Hematopoietic multipotent progenitor cell treated with erythropoietin and hydrocortisone succinate and interleukin-3 and kit ligand, for 17 days (in vitro differentiated cells): ENCODE measurements at regions not wholly inside any gene's neighbourhood (a gene's known extent, or its start where the extent isn't known, plus 50 kb on each side); places are given as distances from the start of the nearest gene placed in this dataset.
"Not testable (repeated sequence)": the region's sequence is repeated elsewhere in the genome, so short reads cannot be mapped to it uniquely, and the experiment has no call there.

Experiments
- DNase-seq: peaks from one replicate; pipeline ENCODE4 v3.0.0-alpha.2; 2015; ENCODE audit warnings: low spot score

DNA sequence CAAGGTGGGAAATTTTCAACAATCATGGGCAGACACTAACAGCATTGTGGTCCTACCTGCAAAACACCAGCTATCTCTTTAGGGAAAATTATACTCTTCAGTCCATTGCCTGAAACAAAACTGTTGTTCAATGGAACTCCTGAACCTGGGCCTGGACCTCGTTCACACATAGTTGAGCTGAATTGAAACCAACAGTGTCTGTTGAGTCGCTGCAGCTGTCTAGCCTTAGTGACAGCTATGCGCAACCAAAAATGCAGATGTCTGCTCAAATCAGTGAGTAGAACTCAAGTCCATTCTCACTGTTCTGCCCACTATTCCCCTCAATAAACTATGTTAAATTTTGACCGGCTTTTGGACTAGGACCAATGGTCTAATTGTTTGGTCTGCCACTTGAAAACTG, 286.2 kb downstream of the TFAP2A start:
- no peak for DNase-seq

- no peak for DNase-seq
Observed at GRCh38 chr6:10122164-10122563, 292.7 kb downstream of the TFAP2A start.

GRCh38 chr6:10112871-10113549, 301.9 kb downstream of the TFAP2A start:
- no peak for DNase-seq

GRCh38 chr6:10111975-10112374, 302.9 kb downstream of the TFAP2A start:
- DNase-seq = no peak

DNA sequence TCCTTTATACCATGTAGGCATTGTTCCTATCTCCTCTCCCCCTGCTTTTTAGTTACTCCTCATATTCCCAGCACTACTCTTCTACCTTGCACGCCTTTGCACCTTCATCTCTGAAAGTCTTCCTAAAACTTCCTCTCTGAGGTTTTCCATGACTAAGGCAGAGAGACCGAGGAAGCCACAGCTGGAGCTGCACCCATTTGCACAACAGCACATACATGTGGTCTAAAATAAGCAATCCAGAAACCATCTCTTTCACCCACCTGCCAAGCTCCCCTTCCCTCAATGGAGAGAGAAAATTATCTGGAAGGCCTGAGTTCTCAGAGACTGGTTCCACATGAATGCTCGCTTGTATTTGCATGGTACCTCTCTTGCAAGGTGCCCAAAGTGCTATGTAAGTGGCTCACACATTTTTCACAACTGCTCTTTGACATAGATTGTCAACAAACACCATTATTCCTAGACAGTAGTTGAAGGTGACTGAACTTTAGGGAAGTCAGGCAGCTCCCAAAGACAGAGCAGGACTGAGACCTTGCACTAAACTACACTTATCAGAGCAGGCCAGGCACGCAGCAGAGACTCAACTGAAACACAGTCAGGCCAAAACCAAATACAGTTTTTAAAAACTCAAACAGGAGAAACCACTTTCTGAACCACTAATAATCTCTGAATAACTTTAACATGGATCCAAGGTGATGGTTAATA, 313.2 kb downstream of the TFAP2A start:
- no peak for DNase-seq

DNA sequence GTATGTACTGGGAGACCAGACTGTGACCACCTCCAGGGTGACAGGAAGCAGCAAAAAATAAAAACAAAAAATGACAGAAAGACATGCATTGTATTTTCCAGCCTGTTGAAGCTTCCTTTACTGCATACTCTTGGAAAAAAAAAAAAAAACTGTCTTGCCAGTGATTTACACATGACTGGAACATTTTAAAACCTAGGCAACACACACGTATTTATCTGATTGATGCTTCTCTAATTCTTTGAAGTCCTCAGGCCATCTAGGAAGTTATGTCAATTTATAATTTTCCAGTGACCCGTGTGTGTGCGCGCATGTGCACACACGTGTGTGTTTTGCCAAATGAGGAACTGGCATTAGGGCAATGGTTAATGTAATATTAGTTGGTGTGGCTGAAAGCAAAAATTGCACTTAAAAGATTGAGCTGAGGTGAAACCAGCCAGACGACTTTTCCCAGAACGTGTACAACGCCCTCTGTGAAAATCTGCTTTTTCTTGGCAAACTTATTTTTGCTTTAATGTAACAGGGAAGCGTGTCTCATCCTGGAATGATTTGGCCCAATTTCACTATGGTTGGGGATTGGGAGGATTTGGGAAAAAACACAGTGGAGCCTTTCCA, 315.2 kb downstream of the TFAP2A start:
- no peak for DNase-seq

GRCh38 chr6:10098756-10099528, 315.9 kb downstream of the TFAP2A start:
- DNase-seq = no peak

DNA sequence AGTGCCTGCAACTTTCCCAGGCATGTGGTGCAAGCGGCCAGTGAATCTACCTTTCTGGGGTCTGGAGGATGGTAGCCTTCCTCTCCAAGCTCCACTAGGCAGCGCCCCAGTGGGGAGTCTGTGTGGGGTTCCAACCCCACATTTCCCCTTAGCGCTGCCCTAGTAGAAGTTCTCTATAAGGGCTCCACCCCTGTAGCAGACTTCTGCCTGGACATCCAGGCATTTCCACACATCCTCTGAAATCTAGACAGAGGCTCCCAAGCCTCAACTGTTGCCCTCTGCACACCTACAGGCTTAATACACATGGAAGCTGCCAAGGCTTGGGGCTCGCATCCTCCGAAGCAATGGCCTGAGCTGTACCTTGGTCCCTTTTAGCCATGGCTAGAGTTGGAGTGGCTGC, 321.6 kb downstream of the TFAP2A start:
- DNase-seq = no peak

DNA sequence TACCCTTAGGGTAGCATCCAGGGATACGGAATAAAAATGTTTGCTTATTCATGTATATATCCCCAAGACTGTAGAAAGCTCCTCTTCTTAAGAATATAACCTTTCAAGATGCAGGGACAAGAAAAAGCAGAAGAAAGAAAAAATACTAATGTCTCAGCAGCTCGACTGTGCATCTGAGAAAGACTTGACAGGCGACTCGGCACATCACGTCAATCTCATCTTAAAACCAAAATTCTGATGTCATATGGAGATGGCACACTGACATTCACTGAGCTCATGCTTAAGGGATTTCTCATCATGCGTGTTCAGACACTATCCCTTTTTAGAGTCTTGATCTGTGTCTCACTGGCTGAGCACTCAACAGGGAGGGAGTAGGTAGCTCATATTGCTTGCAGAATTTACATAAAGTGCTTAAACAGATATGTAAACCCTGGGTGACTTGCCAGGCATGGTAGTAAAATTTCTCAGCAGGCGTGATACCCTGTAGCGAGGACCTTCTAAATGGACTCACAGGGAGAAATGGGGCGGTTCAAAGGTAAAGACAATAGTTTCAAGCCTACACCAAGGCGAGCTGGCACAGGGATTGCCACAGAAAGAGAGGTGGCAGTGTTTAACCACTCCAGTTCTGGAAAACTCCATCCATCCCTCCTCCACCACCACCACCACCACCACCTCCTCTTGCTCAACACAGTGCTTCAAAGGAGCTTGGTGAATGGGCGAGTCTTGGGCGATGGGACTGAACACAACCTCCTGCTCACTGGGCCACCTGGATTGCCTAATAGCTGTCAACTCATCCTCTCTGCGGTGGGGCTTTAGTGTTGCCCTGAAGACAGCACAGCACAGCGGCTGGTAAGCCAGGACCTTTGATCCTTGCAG, 330.5 kb downstream of the TFAP2A start:
- DNase-seq = no peak

DNA sequence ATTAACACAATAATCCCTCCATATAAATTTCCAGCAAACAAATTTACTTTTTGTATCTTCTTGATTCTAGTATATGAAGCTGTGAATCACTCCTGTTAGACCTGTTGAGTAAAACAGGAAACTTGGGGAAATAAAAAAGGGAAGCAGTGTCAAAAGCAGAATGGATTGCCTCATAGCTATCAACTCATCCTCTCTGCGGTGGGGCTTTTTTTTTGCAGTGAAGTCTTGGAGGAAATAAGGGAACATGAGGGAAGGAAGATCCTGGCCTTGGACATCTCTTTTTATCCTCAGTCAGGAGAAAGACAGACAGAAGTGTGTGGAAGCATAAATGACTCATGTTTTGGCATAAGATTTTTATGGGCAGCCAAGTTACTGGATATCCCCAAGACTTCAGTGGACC, 332.5 kb downstream of the TFAP2A start:
- DNase-seq = no peak

DNA sequence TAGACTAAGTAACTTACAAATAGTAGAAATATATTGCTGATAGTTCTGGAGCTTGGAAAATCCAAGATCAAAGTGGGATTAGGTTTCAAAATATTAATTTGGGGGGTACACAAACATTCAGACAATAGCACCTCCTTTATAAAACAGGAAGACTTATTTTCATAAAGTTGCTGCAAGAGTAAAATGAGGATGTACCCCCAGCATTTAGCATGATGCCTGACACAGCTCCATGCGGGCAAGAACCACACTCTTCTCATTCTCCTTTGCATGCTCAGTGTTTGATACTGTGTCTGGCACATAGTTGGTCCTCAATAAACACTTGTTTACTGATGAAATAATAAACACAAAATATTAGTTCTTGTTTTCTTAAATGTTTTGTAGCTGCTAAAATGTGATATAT, 332.9 kb downstream of the TFAP2A start:
- DNase-seq = no peak

DNA sequence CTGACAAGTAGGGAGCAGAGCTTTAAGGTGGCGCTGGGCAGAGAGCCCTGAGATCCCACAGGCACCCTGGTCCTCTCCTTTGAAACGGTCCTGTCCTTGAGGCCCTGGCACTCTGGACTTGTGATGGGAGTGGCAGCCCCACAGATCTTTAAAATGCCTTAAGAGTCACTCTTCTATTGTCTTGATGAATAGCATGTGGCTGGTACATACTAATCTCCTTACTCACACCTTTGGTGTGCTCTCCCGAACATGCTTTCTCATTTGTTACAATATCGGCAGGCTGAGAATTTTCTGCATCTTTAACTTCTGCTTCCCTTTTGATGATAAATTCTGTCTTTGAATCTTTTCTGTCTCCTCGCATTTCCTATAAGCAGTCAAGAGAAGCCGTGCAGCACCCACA, 333.8 kb downstream of the TFAP2A start:
- no peak for DNase-seq

GRCh38 chr6:10080561-10080960, 334.3 kb downstream of the TFAP2A start:
- DNase-seq = no peak

DNA sequence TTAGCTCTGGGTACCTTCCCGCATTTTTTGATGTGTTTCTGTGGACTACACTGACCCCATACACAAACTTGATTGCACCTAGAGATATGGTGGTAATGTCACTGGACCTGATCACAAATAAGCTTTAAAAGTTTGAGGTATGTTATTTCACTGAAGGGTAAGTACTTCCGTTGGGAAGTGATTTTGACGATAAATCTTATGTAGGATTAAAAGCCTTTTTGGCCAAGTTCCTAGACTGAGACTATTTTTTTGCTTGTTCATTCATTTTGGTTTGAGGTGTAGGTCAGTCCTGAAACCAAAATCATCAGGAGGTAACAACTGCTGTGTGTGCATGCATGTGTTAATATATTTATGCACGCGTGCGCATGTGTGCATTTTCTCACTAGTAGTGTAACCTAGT, 336.3 kb downstream of the TFAP2A start:
- no peak for DNase-seq

DNA sequence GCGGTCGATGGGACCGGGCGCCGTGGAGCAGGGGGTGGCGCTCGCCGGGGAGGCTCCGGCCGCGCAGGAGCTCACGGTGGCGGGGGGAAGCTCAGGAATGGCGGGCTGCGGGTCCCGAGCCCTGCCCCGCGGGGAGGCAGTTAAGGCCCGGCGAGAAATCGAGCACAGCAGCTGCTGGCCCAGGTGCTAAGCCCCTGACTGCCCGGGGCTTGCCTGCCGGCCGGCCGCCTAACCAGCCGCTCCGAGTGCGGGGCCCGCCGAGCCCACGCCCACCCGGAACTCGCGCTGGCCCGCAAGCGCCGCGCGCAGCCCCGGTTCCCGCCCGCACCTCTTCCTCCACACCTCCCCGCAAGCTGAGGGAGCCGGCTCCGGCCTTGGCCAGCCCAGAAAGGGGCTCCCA, 340.1 kb downstream of the TFAP2A start:
- not testable (repeated sequence) for DNase-seq

DNA sequence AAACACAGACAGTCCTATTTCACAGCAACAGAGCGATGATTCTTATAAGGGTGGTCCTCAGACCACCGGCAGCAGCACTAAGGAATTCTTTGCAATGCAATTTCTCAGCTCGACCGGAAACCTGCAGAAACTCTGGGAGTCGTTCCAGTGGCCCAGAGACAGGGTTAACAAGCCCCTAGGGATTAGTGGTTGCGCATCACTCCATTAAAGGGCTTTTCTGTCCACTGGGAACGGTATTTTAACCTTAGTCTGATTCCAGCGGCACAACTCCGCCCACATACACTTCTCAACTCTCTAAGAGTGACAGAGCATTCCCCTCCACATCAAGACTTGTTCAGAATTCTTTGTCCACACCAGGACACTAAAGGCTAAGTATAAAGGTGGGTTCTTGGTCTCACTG, 341.5 kb downstream of the TFAP2A start:
- DNase-seq = no peak

DNA sequence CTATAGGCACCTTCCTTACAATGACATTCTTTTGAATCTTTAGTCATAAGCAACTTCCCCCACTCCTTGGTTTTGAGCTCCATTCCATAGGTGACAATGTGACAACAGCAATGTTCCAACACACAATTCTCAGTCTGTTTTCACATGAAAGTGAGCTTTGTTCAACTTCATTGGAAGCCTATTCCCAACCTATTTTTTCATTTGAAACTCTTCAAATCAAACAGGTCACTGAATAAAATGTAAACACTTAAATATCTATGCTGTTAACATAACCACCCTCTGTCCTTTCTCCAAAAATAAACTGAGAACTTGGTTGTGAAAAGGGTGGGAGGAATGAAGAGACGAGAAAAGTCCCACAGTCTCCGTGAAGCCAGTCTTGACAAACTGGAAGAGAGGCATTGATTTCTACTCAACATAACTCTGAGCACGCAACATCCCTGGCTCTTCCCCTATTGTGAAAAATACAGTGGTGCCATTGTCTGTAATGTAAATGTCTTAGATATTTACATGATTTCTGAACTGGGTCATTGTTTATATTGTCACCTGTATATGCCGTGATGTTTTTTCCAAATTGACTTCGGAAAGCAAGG, 343.1 kb downstream of the TFAP2A start:
- no peak for DNase-seq

DNA sequence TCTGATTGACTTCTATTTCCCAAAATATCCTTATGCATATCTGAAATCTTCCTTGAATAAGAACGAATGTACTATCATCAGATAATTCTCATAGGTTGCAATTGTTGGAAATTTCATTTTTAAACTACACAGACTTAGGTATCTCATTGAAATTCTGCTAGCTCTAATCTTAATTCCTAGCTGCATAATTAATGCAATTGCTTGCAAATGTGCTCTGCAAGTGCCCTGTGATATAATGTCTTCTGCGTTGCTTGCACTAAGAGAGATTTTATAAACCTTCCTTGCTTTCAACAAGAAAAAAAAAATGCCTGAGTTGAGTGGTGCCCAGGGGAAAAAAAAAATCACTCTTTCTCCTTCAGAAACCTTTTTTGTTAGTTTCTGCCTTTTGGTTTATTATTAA, 354.9 kb downstream of the TFAP2A start:
- no peak for DNase-seq

DNA sequence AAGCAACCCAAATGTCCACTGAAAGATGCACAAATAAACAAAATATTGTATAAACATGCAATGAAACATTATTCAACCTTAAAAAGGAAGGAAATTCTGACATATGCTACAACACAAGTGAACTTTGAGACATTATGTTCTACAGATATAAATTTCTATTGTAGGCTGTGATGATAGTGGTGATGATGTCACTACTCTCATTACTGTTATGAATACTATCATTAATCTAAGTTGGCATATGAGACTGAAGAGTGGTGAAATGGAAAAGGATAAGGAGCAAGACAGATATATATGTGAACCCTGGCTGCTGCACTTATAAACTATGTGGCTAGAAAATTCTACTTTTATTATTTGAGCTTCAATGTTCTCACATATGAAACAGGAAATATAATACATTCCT, 360.2 kb downstream of the TFAP2A start:
- no peak for DNase-seq

GRCh38 chr6:10051283-10051682, 363.6 kb downstream of the TFAP2A start:
- no peak for DNase-seq
